Fibroblast of skin of scalp (primary cell): ENCODE measurements at regions not wholly inside any gene's neighbourhood (a gene's known extent, or its start where the extent isn't known, plus 50 kb on each side); places are given as distances from the start of the nearest gene placed in this dataset.
"Not testable (repeated sequence)": the region's sequence is repeated elsewhere in the genome, so short reads cannot be mapped to it uniquely, and the experiment has no call there.

Experiments
- DNase-seq: peaks from one replicate; pipeline ENCODE4 v3.0.0-alpha.2; 2013

DNA sequence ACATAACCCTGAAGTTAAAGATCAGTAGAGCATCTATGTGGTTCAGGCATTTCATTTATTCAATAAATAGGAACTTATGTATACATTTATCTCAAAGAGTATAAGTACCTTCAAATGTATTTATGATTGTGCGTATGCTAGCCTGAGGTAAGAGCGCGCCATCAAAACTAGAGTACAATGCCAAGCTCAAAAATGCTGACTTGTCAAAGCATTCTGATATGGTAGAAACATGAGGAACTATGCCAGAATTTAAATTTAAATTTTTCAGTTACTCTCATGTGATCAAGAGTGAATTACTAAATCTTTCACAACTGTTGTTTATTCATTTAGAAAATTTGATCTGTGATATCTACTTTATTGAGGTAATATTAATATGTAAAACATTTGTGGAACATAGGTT is 225.5 kb upstream of the CDH8 start:
- DNase-seq, result no peak

- not testable (repeated sequence) for DNase-seq
Observed at GRCh38 chr16:62258931-62259435, 222.7 kb upstream of the CDH8 start.

DNA sequence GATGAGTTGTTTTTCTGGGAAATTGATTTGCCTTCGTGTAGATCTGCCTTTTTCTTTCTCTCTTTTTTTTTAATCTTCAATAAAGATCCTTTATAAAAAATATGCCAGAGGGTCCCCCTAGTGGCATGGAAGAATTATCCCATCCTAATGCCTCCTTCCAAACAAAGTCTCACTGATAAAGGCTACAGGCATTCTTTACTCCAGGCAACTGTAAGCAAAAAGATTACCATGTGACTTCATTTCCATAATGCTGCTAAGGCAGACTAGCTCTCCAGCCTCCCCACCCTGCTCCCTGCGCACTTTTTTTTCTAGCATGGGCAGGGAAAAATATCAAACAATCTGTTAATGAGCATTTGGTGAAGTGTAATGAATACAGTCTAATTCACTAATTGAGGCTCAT is 220.2 kb upstream of the CDH8 start:
- DNase-seq, result peak; percentile 16

- peak; percentile 31 for DNase-seq
Observed at GRCh38 chr16:62254847-62255246, 218.6 kb upstream of the CDH8 start.

- DNase-seq, result no peak
Observed at GRCh38 chr16:62254372-62254771, 218.1 kb upstream of the CDH8 start.

GRCh38 chr16:62253966-62254365 is 217.7 kb upstream of the CDH8 start:
- DNase-seq, result no peak

- no peak for DNase-seq
Observed at GRCh38 chr16:62249069-62249468, 212.8 kb upstream of the CDH8 start.

DNA sequence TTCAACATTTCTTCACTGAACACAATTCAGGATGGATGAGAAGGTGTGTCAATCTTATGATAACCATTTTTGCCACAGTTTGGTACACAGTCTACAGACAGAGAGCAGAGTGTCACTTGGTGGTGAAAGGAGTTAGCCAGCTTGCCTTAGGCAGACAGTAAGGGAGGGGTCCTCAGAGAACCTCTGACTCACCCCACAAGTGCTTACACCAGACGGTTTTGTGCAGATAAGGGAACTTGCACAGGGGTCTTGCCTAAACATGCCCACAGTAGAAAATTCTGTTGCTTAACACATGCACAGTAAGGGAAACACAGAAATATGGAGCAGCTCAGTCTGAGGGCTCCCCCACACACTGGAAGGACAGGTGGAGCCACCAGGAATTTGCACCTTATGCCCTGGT is 204.5 kb upstream of the CDH8 start:
- DNase-seq, result no peak

- peak; percentile 62 for DNase-seq
Observed at GRCh38 chr16:62225675-62226074, 189.4 kb upstream of the CDH8 start.

GRCh38 chr16:62224646-62225209 is 188.5 kb upstream of the CDH8 start:
- no peak for DNase-seq

DNA sequence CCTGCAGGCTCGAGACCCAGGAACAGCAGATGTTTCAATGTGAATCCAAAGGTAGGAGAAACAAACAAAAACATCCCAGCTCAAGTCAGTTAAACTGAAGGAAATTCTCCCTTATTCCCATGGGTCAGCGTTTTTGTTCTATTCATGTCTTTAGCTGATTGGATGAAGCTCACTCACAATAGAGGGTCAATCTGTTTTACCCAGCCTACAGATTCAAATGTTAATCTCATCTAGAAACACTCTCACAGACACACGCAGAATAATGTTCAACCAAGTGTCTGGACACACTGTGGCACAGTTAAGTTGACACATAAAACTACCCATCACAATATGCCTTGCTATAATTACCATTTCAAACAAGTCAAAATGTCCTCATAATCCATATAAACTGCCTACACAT is 180.6 kb upstream of the CDH8 start:
- no peak for DNase-seq

DNA sequence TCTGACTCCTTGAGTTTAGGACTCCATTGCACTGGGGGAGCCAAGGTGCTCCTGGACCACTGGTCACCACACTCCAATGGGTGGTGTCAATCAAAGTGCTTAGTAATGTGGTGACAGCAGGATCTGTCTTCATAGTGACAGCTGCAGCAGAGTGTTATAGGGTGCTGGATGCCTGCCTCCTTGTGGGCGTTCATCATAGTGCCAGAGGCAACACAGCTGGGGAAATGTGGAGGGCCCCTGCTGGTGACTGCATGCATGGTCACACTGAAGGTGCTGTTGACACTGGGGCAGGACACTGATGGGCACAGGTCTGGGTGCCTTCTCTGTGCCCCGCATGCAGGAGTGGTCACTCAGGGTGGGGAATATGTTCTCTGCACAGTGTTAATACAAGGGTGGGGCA is 177.5 kb upstream of the CDH8 start:
- DNase-seq, result no peak

DNA sequence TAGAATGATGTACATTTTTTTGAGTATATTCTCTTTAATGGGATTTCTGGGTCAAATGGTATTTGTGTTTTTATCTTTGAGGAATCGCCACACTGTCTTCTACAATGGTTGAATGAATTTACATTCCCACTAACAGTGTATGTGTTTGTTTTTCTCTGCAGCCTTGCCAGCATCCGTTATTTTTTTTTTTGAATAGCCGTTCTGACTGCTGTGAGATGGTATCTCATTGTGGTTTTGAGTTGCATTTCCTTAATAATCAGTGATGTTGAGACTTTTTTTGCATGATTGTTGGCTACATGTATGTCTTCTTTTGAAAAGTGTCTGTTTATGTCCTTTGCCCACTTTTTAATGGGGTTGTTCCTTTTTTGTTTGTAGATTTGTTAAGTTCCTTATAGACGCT is 172.7 kb upstream of the CDH8 start:
- no peak for DNase-seq

GRCh38 chr16:62205459-62205858 is 169.2 kb upstream of the CDH8 start:
- no peak for DNase-seq

- no peak for DNase-seq
Observed at GRCh38 chr16:62201911-62202310, 165.7 kb upstream of the CDH8 start.

GRCh38 chr16:62194828-62195227 is 158.6 kb upstream of the CDH8 start:
- DNase-seq, result peak; percentile 5

GRCh38 chr16:62190426-62190825 is 154.2 kb upstream of the CDH8 start:
- peak; percentile 48 for DNase-seq

- no peak for DNase-seq
Observed at GRCh38 chr16:62177351-62178203, 141.3 kb upstream of the CDH8 start.

GRCh38 chr16:62170642-62171041 is 134.4 kb upstream of the CDH8 start:
- no peak for DNase-seq

DNA sequence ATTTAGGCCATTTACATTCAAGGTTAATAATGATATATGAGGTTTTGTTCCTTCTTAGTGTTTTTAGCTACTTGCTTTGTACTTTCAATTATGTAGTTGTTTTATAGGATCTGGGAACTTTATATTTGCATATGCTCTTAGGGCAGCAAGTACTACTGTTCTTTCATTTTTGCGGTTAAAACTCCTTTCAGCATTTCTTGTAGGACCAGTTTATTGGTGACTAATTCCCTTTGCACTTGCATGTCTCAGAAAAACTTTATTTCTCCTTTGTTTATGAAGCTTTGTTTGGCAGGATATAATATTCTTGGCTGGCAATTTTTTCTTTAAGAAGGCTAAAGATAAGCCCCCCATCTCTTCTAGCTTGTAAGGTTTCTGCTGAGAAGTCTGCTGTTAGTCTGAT is 131.3 kb upstream of the CDH8 start:
- no peak for DNase-seq

- DNase-seq, result no peak
Observed at GRCh38 chr16:62157544-62157943, 121.3 kb upstream of the CDH8 start.

- no peak for DNase-seq
Observed at GRCh38 chr16:62156971-62157370, 120.7 kb upstream of the CDH8 start.

GRCh38 chr16:62149631-62150030 is 113.4 kb upstream of the CDH8 start:
- peak; percentile 88 for DNase-seq

- no peak for DNase-seq
Observed at GRCh38 chr16:62137996-62138395, 101.8 kb upstream of the CDH8 start.
